Left ventricle myocardium inferior (tissue), 1 donor: ENCODE measurements at regions not wholly inside any gene's neighbourhood (a gene's known extent, or its start where the extent isn't known, plus 50 kb on each side); places are given as distances from the start of the nearest gene placed in this dataset.

ENCODE experiments used
- DNase-seq: peaks from one replicate; pipeline ENCODE4 v3.0.0-alpha.2; 2020
- H3K27ac ChIP-seq: fragments of 200-600 bp; replicated peaks from 2 replicates; pipeline ENCODE4 v1.8.0; 2021
- H3K27me3 ChIP-seq: fragments of 200-600 bp; 2 replicates; pipeline ENCODE4 v1.8.0; 2021; ENCODE audit warnings: low read depth
- H3K36me3 ChIP-seq: fragments of 200-600 bp; 2 replicates; pipeline ENCODE4 v1.8.0; 2021
- H3K4me1 ChIP-seq: fragments of 200-600 bp; 2 replicates; pipeline ENCODE4 v1.8.0; 2021
- H3K4me3 ChIP-seq: fragments of 200-600 bp; 2 replicates; pipeline ENCODE4 v1.8.0; 2021; ENCODE audit warnings: mild to moderate bottlenecking, moderate library complexity
- H3K9me3 ChIP-seq: fragments of 200-600 bp; replicated peaks from 2 replicates; pipeline ENCODE4 v1.8.0; 2021
- CTCF ChIP-seq: fragments of 200-600 bp; IDR thresholded peaks from 2 replicates; pipeline ENCODE4 v1.8.0; 2021; ENCODE audit warnings: antibody characterized with exemption, mild to moderate bottlenecking, borderline replicate concordance
- intact Hi-C: fragments of 100-400 bp; cut with micrococcal nuclease; formaldehyde crosslinking; loops from one replicate; pipeline ENCODE4 v1.11.0; 2022
- donor health status: DM: no; HTN: yes; CAD: no; lungs with severe emphysema.

DNA sequence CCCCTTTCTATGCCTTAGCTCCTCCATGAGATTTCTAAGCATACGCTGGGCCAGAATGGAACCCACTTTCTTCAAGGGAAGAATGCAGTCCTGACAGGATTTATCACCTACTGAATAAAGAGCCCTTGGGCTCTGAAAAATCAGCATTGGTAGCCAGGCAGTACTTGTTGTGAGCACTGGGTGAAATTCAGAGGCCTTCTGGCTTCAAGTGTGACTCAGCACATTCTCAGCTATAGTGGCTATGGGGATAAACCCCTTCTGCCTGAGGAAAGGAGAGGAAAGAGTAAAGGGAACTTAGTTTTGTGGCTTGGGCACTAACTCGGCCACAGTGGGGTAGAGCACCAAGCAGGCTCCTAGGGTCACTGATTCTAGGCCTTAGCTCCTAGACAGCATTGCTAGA is 574.8 kb downstream of the JRKL start:
- no peak for TF ChIP-seq CTCF
- Histone ChIP-seq H3K9me3 (no peaks in the 10 kb centered on the region), H3K4me3 (no peak overlapping the region), H3K36me3 (no peaks in the 10 kb centered on the region), H3K27me3 (no peaks in the 10 kb centered on the region), H3K4me1 (no peaks in the 10 kb centered on the region), H3K27ac (no peak overlapping the region)
- DNase-seq, result no peak
- intact Hi-C loops, result no loop called here

- TF ChIP-seq CTCF, result no peak
- H3K27ac ChIP-seq, result no peak overlapping the region
- no peak overlapping the region for H3K4me3 ChIP-seq
- DNase-seq, result no peak
- intact Hi-C loops, result no loop called here
- H3K9me3 ChIP-seq, result no peaks in the 10 kb centered on the region
- no peaks in the 10 kb centered on the region for H3K27me3 ChIP-seq
- H3K4me1 ChIP-seq, result no peaks in the 10 kb centered on the region
- H3K36me3 ChIP-seq, result no peaks in the 10 kb centered on the region
These were observed 577.8 kb downstream of the JRKL start for GRCh38 chr11:96967616-96968015.

DNA sequence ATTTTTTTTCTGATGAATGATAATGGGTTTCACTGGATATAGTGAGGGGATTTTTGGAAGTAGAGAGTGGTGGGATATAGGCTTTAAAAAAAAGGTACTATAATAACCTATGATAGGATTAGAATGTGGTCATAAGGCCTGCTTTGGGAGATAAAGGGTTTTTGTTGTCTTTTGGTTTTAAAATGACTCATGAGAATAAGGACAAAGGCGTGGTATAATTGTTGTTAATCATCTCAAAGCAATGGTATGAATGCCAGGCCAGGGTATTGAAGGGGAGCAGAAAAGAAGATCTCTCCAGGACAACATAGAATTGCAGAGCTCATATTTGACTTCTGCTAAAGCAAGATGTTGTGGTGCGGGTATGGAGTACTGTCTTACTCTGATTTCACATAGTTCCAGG is 579.4 kb downstream of the JRKL start:
- Histone ChIP-seq H3K36me3 (no peaks in the 10 kb centered on the region), H3K4me1 (no peaks in the 10 kb centered on the region), H3K27ac (no peak overlapping the region), H3K9me3 (no peaks in the 10 kb centered on the region), H3K27me3 (no peaks in the 10 kb centered on the region), H3K4me3 (no peak overlapping the region)
- intact Hi-C loops, result no loop called here
- TF ChIP-seq CTCF, result no peak
- DNase-seq, result no peak

GRCh38 chr11:96978751-96979150 is 588.9 kb downstream of the JRKL start:
- intact Hi-C loops, result no loop called here
- H3K4me1 ChIP-seq, result no peaks in the 10 kb centered on the region
- DNase-seq, result no peak
- H3K4me3 ChIP-seq, result no peak overlapping the region
- no peak overlapping the region for H3K27ac ChIP-seq
- no peaks in the 10 kb centered on the region for H3K9me3 ChIP-seq
- H3K36me3 ChIP-seq, result no peaks in the 10 kb centered on the region
- no peak for TF ChIP-seq CTCF
- H3K27me3 ChIP-seq, result no peaks in the 10 kb centered on the region

- intact Hi-C loops, result no loop called here
- no peak for TF ChIP-seq CTCF
These were observed 596.7 kb downstream of the JRKL start for GRCh38 chr11:96986516-96986915.

DNA sequence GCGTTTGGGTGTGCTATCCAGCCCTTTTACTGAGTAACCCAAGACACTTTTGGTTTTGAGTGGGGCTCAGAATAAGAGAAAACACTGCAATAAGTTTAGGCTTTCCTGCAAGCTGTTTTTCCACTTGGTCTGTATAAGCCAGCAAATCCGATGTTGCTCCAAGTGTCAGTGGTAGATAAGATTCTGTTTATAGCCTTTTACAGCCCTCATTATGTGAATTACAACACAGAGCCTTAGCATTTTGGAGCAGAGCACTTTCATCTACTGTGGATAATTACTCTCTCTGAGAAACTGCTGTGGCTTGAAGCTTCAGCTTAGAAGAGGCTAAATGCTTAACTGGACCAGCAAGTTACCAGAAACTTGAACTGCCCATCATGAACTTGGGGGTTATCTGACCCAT is 601.1 kb downstream of the JRKL start:
- Histone ChIP-seq H3K9me3 (no peaks in the 10 kb centered on the region), H3K4me1 (no peaks in the 10 kb centered on the region), H3K27ac (no peak overlapping the region), H3K36me3 (no peaks in the 10 kb centered on the region), H3K4me3 (no peak overlapping the region), H3K27me3 (no peaks in the 10 kb centered on the region)
- no peak for TF ChIP-seq CTCF
- no peak for DNase-seq
- intact Hi-C loops, result no loop called here

More at GRCh38 chr11:96986516-96986915, 596.7 kb downstream of the JRKL start:
- H3K36me3 ChIP-seq, result no peaks in the 10 kb centered on the region
- H3K27me3 ChIP-seq, result no peaks in the 10 kb centered on the region
- H3K27ac ChIP-seq, result no peak overlapping the region
- H3K9me3 ChIP-seq, result no peaks in the 10 kb centered on the region
- H3K4me3 ChIP-seq, result no peak overlapping the region
- no peak for DNase-seq
- H3K4me1 ChIP-seq, result no peaks in the 10 kb centered on the region
